NCI-H1105 (cell line): ENCODE measurements at regions not wholly inside any gene's neighbourhood (a gene's known extent, or its start where the extent isn't known, plus 50 kb on each side); places are given as distances from the start of the nearest gene placed in this dataset.

Experiments used
- DNase-seq: peaks from one replicate; lab custom pipeline; 2025; lab: John Stamatoyannopoulos, UW

GRCh38 chr2:15766303-15766861, 174.0 kb upstream of the MYCN start:
- DNase-seq, result no peak

- no peak for DNase-seq
These were observed 173.3 kb upstream of the MYCN start for GRCh38 chr2:15766911-15767597.

GRCh38 chr2:15767679-15768078, 172.7 kb upstream of the MYCN start:
- DNase-seq, result no peak

- DNase-seq, result no peak
These were observed 172.2 kb upstream of the MYCN start for GRCh38 chr2:15768142-15768541.

- no peak for DNase-seq
These were observed 171.7 kb upstream of the MYCN start for GRCh38 chr2:15768615-15769014.

GRCh38 chr2:15769235-15769634, 171.1 kb upstream of the MYCN start:
- no peak for DNase-seq

GRCh38 chr2:15769676-15770547, 170.4 kb upstream of the MYCN start:
- DNase-seq, result no peak

GRCh38 chr2:15770606-15771005, 169.7 kb upstream of the MYCN start:
- no peak for DNase-seq

GRCh38 chr2:15771124-15771523, 169.2 kb upstream of the MYCN start:
- no peak for DNase-seq

- DNase-seq, result no peak
These were observed 168.2 kb upstream of the MYCN start for GRCh38 chr2:15772086-15772595.

- no peak for DNase-seq
These were observed 167.7 kb upstream of the MYCN start for GRCh38 chr2:15772681-15773080.

- DNase-seq, result no peak
These were observed 167.1 kb upstream of the MYCN start for GRCh38 chr2:15773204-15773603.

- DNase-seq, result no peak
These were observed 166.5 kb upstream of the MYCN start for GRCh38 chr2:15773846-15774245.

GRCh38 chr2:15775753-15776628, 164.4 kb upstream of the MYCN start:
- DNase-seq, result no peak

- DNase-seq, result no peak
These were observed 163.8 kb upstream of the MYCN start for GRCh38 chr2:15776629-15776919.

- no peak for DNase-seq
These were observed 163.2 kb upstream of the MYCN start for GRCh38 chr2:15776992-15777702.

- DNase-seq, result no peak
These were observed 162.5 kb upstream of the MYCN start for GRCh38 chr2:15777795-15778371.

GRCh38 chr2:15778529-15779219, 161.7 kb upstream of the MYCN start:
- no peak for DNase-seq

GRCh38 chr2:15779381-15780041, 160.8 kb upstream of the MYCN start:
- no peak for DNase-seq

- no peak for DNase-seq
These were observed 160.1 kb upstream of the MYCN start for GRCh38 chr2:15780234-15780633.
